Bronchial epithelial cell (primary cell): ENCODE measurements at regions not wholly inside any gene's neighbourhood (a gene's known extent, or its start where the extent isn't known, plus 50 kb on each side); places are given as distances from the start of the nearest gene placed in this dataset.

ENCODE experiments used
- DNase-seq: peaks from one replicate; pipeline ENCODE4 v3.0.0-alpha.2; 2010; ENCODE audit warnings: low read depth
- FAIRE-seq: peaks from 2 replicates; lab custom pipeline; 2011; peaks lifted over from hg19 to GRCh38; lab: Jason Lieb, UNC
- H3K27me3 ChIP-seq: 2 replicates; pipeline ENCODE4 v1.5.1; 2011; ENCODE audit warnings: low read length; ENCODE audit not compliant: control insufficient read depth, insufficient read depth
- H3K36me3 ChIP-seq: 2 replicates; pipeline ENCODE4 v1.5.1; 2011; ENCODE audit warnings: low read length; ENCODE audit not compliant: control insufficient read depth, insufficient read depth
- H3K4me3 ChIP-seq: 2 replicates; pipeline ENCODE4 v1.5.1; 2011; ENCODE audit warnings: mild to moderate bottlenecking, low read depth, low read length, control low read depth
- CTCF ChIP-seq: IDR thresholded peaks from 2 replicates; pipeline ENCODE4 v1.5.1; 2011; ENCODE audit warnings: mild to moderate bottlenecking, moderate library complexity, low read length, control low read depth, inconsistent platforms; ENCODE audit not compliant: insufficient read depth, severe bottlenecking

GRCh38 chr10:118505363-118505762 is 90.1 kb downstream of the PRLHR start:
- FAIRE-seq = no peak
- TF ChIP-seq CTCF = no peak
- Histone ChIP-seq H3K27me3 (no peaks in the 10 kb centered on the region), H3K36me3 (no peaks in the 10 kb centered on the region), H3K4me3 (no peak overlapping the region)
- DNase-seq = no peak

- Histone ChIP-seq H3K36me3 (no peaks in the 10 kb centered on the region), H3K27me3 (no peaks in the 10 kb centered on the region), H3K4me3 (no peak overlapping the region)
- TF ChIP-seq CTCF = no peak
- peak; percentile 95 for DNase-seq
- peak; percentile 94 for FAIRE-seq
Observed at GRCh38 chr10:118504467-118505205, 90.8 kb downstream of the PRLHR start.

GRCh38 chr10:118504044-118504443 is 91.4 kb downstream of the PRLHR start:
- Histone ChIP-seq H3K4me3 (no peak overlapping the region), H3K27me3 (no peaks in the 10 kb centered on the region), H3K36me3 (no peaks in the 10 kb centered on the region)
- DNase-seq = no peak
- no peak for TF ChIP-seq CTCF
- FAIRE-seq = no peak

GRCh38 chr10:118503192-118503591 is 92.3 kb downstream of the PRLHR start:
- no peak for FAIRE-seq
- Histone ChIP-seq H3K27me3 (no peaks in the 10 kb centered on the region), H3K4me3 (no peak overlapping the region), H3K36me3 (no peaks in the 10 kb centered on the region)
- TF ChIP-seq CTCF = no peak
- DNase-seq = no peak

GRCh38 chr10:118501637-118502440 is 93.6 kb downstream of the PRLHR start:
- Histone ChIP-seq H3K27me3 (no peaks in the 10 kb centered on the region), H3K36me3 (no peaks in the 10 kb centered on the region), H3K4me3 (peak overlapping the region; percentile 11)
- TF ChIP-seq CTCF = no peak
- FAIRE-seq (peak; percentile 98), DNase-seq (peak; percentile 100)
